ENCODE measurements at regions not wholly inside any gene's neighbourhood (a gene's known extent, or its start where the extent isn't known, plus 50 kb on each side); places are given as distances from the start of the nearest gene placed in this dataset.

GRCh38 chr4:13316354-13316753 lies 167.8 kb downstream of the RAB28 start:
- DNase-seq: no peak

GRCh38 chr4:13313856-13314255 lies 170.3 kb downstream of the RAB28 start:
- DNase-seq: no peak

GRCh38 chr4:13312264-13312663 lies 171.9 kb downstream of the RAB28 start:
- no peak for DNase-seq

- no peak for DNase-seq
These were observed 174.4 kb downstream of the RAB28 start for GRCh38 chr4:13309751-13310150.

- no peak for DNase-seq
These were observed 177.8 kb downstream of the RAB28 start for GRCh38 chr4:13306356-13306755.

- DNase-seq: no peak
These were observed 181.3 kb downstream of the RAB28 start for GRCh38 chr4:13302876-13303275.

- no peak for DNase-seq
These were observed 184.8 kb downstream of the RAB28 start for GRCh38 chr4:13299343-13299742.

- DNase-seq: no peak
These were observed 185.5 kb downstream of the RAB28 start for GRCh38 chr4:13298655-13299054.

GRCh38 chr4:13296986-13297385 lies 187.2 kb downstream of the RAB28 start:
- peak; percentile 18 to 61 (median 26) for DNase-seq

- DNase-seq: peak in 3 of 4 experiments; percentile 6 to 29 (median 11)
These were observed 189.1 kb downstream of the RAB28 start for GRCh38 chr4:13294961-13295605.

GRCh38 chr4:13292372-13292771 lies 191.8 kb downstream of the RAB28 start:
- DNase-seq: no peak

- DNase-seq: no peak
These were observed 194.7 kb downstream of the RAB28 start for GRCh38 chr4:13289391-13289790.

GRCh38 chr4:13285336-13285735 lies 198.8 kb downstream of the RAB28 start:
- no peak for DNase-seq

- DNase-seq: no peak
These were observed 199.2 kb downstream of the RAB28 start for GRCh38 chr4:13284932-13285331.

- DNase-seq: no peak
These were observed 207.8 kb downstream of the RAB28 start for GRCh38 chr4:13276357-13276756.

GRCh38 chr4:13268703-13269102 lies 215.4 kb downstream of the RAB28 start:
- no peak for DNase-seq

GRCh38 chr4:13268165-13268564 lies 216.0 kb downstream of the RAB28 start:
- no peak for DNase-seq

- DNase-seq: no peak
These were observed 217.0 kb downstream of the RAB28 start for GRCh38 chr4:13267091-13267490.

GRCh38 chr4:13266687-13267086 lies 217.5 kb downstream of the RAB28 start:
- DNase-seq: no peak

GRCh38 chr4:13263967-13264525 lies 220.1 kb downstream of the RAB28 start:
- no peak for DNase-seq

- no peak for DNase-seq
These were observed 221.3 kb downstream of the RAB28 start for GRCh38 chr4:13262816-13263215.

GRCh38 chr4:13261486-13262257 lies 222.5 kb downstream of the RAB28 start:
- no peak for DNase-seq

- DNase-seq: no peak
These were observed 223.6 kb downstream of the RAB28 start for GRCh38 chr4:13260513-13260912.

- DNase-seq: no peak
These were observed 233.9 kb downstream of the RAB28 start for GRCh38 chr4:13250263-13250662.

Data from suppressor macrophage (primary cell).